LHCN-M2 (cell line): ENCODE measurements at regions not wholly inside any gene's neighbourhood (a gene's known extent, or its start where the extent isn't known, plus 50 kb on each side); places are given as distances from the start of the nearest gene placed in this dataset.
"Not testable (repeated sequence)": the region's sequence is repeated elsewhere in the genome, so short reads cannot be mapped to it uniquely, and the experiment has no call there.

Experiments
- DNase-seq: peaks from one replicate; pipeline ENCODE4 v3.0.0-alpha.2; 2012; ENCODE audit warnings: low read depth

DNA sequence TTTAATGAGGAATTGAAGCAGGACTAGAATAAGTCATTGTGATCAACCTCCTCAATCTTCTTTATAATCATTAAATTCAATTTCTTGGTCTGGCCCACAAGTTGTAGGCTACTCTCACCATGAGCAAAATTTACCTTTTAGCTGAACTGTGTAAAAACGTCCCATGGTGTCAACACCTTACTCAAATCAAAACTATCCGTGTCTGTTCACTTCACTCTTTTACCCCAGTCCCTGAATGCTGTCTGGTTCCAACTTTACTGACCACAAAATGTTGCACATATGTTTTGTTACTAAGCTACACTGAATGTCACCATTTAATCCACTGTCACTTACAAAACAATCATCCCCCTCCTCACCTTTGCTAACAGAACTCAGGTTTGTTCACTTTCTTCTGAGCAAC is 951.6 kb upstream of the SLC39A10 start:
- DNase-seq: no peak

DNA sequence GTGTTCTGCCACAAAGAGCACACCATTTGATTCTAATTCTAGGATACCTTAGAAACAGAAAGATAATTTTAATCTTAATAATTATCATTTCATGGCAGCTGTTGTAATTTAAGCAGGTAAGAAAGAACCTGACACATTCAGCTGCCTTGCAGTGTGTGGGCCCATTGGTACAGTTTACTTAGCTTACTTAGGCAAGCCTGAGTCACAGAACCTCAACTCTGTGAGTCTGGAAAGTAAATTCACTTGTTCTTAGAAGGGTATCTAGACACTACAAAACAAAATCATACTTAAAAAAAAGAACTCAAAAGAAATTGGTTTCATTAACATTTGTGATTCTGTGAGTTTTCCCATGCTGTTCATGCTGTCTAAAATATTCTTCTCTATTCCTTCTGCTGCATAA is 956.3 kb upstream of the SLC39A10 start:
- DNase-seq: no peak

DNA sequence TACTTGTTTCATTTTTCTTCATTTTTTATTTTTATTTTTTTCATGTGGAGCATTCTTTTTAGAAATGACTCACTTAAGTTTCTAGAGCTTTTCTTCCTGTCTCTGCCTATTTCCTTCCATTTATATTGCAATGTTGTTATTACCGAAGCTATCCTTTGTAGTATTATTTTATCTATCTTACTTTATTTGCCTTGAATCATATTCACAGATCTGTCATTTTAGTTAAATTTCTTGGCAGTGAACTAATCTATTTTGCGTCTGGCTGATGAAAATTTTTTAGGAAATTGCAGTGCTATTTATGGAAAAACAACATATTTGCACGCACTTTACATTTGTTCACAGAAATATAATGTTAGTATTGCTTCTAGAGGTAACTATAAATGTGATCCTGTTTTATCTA is 956.9 kb upstream of the SLC39A10 start:
- no peak for DNase-seq

DNA sequence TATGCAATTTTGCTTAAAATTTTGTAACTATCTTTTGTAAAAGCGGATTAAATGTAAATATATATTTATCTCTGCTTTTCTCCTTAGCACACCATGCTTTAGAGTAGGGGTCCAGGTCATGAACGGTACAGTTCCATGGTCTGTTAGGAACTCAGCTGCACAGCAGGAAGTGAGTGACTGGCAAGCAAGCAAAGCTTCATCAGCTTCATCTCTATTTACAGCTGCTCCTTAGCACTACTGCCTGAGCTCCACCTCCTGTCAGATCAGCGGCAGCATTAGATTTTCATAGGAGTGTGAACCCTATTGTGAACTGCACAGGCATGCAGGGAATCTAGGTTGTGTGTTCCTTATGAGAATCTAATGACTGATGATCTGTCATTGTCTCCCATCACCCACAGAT is 959.0 kb upstream of the SLC39A10 start:
- no peak for DNase-seq

DNA sequence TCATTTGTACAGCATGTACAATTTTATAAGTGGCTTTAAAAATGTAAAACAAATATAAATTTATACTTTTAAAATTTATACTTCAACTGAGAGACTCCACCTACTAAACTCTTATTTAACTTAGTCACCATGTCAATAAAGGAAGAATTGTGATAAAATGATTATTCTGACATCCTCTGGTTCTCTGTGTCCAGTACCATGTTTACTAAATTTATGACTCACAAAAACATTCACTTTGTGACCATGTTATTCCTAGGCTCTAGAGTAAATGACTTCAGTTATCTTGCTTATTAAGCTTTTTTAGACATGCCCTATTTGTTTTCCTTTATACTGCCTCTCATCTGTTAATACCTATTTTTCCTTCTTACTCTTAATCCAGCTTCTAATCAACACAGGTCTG is 959.6 kb upstream of the SLC39A10 start:
- peak; percentile 19 for DNase-seq

DNA sequence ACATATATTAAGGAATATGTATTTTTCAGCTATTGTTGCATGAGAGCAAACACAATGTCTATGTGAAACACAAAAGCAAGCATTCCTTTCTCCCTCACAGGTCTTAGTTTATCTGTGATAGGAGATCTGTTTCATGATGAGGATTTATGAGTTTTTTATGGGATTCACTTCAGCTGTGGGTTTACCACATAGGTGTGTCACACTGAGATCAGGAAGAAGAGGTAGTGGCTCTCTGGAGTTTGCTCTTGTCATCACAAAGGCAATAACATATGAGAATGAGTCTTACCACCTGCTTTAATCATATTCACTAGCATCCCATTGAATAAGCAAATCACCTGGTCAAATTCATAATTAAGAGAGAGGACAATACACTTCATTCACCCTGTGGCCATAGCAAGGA is 960.3 kb upstream of the SLC39A10 start:
- DNase-seq: no peak

DNA sequence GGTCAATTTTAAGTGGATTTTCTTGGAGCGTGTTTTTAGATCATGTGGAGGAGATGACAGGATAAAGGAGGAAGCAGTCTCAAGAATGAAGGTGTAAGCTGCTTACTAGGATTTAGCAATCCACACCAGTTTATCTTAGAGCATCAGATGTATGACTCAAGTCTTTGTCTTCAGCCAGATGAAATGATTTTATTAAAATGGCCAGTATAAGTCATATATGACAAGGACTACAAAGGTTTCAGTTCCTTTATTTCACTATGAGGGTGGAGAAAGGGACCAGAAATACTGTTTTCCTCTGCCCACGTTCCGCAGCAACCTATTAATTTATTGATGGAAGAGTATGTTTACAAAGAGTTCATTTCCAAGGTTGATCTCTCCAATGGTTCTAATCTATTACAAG is 970.5 kb upstream of the SLC39A10 start:
- DNase-seq: no peak

DNA sequence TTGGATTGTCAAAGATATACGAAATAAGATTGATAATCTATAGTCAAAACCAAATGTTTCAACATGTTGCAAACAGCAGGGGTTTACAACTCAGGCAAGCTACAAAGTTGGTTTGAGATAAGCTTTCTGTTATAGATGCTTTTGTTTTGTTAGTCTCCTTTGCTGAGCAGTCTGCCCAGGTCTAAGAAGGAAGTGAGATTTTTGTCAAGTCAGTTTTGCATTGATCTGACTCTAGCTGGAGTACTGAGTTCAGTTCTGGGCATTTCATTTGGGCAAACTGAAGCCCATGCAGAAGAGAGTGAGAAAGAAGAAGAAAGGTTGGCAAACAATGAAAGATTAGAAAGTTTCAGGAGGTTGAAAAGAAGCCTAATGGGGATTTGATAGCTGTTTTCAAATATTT is 983.0 kb upstream of the SLC39A10 start:
- no peak for DNase-seq

DNA sequence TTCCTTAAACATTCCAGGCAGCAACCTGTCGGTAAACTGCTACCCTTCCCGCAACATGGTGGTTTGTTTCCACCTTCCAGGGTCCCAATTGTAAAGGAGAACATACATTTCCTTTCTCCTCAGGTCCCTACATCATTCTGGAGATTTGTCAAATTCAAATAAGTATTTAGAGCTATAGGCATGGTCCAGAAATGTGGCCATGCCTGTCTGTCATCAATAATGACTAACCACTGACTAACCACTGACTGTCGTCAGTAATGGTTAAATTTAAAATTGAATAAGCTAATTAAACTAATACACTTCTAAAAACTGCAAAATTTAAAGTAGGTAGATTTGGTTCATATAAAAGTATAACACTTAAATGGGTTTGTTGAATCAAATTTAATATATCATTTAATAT is 984.0 kb upstream of the SLC39A10 start:
- DNase-seq: no peak

DNA sequence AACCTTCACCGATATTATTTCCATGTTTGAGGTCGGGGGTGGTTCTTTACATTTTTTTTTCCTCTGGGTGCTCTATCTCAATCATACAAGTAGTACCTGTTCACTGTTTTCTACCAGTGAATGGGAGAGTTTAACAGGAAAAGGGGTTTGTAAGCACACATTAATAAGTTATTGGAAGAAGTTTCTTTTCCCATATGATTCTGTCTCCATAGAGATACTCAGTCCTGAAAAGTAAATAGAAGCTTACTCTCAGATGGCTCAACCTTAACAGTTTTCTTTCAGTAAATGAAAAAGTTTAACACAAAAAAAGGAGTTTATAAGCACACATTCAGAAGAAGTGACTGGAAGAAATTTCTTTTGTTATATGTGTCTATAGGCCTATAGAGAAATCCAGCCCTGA is 995.6 kb upstream of the SLC39A10 start:
- no peak for DNase-seq

DNA sequence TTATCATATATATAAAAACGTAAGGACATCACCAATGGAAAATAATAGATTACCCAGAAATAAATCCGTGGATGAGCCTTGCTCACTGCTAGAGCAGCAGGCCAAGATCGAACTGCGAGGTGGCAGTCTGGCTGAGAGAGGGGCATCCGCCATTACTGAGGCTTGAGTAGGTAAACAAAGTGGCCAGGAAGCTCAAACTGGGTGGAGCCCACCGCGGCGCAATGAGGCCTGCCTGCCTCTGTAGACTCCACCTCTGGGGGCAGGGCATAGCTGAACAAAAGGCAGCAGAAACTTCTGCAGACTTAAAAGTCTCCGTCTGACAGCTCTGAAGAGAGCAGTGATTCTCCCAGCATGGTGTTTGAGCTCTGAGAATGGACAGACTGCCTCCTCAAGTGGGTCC is 1018.0 kb upstream of the SLC39A10 start:
- not testable (repeated sequence) for DNase-seq

DNA sequence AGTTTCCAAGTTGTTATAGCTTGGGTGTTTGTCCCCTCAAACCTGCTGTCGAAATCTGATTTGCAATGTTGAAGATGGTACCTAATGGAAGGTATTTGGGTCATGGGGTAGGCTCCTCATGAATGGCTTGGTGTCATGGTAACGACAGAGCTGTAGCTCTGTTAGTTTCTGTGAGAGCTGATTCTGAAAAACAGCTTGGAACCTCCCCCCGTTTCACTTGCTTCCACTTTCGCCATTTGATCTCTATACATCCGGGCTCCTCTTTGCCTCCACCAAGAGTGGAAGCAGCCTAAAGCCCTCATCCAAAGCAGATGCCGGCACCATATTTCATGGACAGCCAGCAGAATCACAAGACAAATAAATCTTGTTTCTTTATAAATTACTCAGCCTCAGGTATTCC is 1035.1 kb upstream of the SLC39A10 start:
- DNase-seq: no peak

DNA sequence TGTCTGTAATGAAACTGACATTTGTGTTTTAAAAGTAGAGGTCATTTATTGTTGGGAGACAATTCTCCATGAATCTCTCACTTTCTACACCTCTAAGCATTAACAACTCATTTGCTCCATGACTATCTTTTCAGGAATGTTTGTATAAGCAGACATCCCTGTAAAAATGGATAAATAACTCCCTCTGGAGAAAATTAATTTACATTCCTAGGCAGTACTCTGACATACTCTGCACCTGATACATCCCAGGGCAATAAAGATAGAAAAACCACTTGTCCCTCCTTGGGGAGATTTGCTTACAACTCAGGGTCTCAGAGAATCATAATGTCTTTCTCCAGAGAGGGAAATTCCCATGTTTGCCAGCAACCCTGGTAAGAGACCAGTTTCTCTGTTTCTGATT is 1037.7 kb upstream of the SLC39A10 start:
- peak; percentile 3 for DNase-seq

DNA sequence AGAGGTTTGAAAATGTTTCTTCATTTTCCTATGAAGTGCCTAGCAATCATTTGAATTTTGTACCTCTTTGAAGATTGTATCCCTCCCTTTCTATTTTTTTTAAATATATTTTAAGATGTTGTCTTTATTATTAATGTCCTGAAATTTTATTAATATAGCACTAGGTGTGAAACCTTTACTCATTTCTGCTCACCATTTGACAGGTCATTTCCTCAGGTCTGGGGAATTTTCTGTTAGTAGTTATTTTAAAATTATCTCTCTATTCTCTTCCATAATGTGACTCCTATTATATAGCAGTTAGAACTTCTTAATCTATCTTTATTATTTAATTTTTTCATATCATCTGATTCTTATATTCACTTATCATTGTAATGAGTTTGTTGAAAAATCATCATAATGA is 1038.6 kb upstream of the SLC39A10 start:
- no peak for DNase-seq

DNA sequence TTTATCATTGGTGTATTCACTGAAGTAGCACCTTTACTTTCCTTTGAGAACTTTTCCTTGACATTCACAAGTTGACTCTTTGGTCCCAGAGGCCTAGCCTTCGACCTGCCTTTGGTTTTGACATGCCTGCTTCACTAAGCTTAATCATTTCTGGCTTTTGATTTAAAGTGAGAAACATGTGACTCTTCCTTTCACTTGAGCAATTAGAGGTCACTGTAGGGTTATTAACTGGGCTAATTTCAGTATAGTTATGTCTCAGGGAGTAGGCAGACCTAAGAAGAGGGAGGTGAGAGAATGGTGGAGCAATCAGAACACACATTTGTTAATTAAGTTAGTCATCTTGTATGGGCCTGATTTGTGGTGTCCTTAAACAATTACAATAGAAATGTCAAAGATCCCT is 1040.7 kb upstream of the SLC39A10 start:
- DNase-seq: no peak

DNA sequence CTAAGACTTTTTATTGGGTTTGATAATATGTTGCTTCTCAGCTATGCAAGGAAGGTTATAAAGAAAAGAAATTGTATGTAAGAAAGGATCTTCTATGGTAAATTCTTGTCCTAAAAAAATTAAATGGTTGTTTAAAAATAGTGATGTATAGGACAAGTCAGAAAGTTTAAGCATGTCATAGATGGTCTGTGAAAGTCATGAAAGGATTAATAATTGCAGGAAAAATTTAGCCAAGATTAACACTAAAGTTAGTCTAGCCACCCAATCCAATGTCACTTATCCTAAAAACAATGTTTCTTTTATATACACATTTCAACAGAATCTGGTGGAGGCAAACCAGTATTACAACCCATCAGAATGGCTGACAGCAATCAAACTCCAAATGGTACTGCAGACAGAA is 1046.7 kb upstream of the SLC39A10 start:
- peak; percentile 8 for DNase-seq

DNA sequence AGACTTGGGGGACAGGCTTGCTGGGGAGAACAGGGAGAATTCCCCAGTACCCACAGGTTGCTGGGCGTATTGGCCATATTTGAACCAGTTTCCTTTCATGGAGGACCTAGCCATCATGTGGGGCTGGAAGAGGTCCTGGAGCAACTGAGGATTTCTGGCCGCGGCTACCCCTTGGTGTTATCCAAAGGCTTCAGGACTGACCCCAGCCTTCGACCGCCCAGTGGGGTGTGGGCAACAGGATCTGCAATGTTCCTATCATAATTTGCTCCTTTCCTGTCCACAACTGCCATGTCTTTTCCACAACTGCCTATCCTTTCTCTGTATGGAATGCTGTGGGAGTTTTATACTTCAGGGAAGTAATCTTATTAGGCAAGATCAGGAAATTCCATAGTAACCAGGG is 1053.6 kb upstream of the SLC39A10 start:
- DNase-seq: no peak

DNA sequence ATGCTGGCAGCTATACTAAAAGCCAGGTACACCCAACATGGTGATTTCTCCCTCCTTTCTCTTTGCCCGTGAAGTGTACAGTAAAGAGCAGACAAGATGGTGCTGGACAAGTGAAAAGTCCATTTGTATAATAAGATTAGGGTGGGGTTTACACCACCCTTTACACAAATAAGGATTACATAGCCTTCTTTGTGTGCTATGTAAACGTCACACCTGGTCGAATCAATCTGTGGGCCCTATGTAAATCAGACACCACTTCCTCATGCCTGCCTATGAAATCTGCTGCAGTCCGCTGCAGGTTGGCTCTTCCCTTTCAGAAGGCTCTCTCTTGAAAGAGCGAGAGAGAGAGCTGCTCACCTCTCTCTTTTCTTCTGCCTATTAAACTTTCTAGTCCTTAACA is 1054.3 kb upstream of the SLC39A10 start:
- no peak for DNase-seq

DNA sequence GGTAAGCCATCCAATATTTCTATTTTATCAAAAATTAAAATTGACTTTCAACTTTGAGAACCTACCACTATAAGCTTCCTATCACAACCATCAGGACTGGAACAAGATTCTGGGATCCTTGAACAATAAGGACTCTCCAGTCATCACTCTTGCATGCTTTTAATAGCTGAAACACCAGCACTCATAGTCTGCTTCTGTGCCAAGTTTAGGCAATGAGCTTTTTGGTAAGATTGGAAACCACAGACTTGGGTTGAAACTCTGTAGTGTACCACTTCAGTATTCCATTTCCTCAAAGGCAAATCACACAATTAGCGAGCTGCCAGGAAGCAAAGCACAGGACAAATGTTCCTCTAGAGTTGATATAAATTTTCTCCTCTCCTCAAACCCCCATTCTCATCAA is 1065.8 kb upstream of the SLC39A10 start:
- no peak for DNase-seq

DNA sequence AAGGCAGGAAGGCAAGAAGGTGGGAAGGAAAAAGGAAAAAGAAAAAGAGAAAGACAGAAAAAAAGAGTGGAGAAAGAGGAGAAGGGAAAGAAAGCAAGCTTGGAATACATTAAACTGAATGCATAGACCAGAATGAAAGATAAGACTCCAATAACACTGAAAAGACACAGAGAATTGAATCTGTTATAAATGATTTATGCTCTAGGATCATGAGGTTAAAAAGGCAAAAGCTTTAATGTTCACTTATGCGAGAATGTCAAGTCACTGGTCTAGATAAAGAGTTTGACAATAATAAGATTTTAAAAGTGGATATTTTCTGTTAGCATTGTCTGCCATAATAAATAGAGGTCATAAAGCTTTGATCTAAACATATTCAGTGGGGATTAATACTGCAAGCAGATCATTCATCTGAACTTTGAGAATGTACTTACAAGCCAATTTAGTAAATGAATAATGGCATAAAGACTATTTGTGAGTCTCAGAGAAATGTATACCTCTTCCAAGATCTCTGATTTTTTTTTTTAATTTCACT is 1069.2 kb upstream of the SLC39A10 start:
- DNase-seq: no peak

DNA sequence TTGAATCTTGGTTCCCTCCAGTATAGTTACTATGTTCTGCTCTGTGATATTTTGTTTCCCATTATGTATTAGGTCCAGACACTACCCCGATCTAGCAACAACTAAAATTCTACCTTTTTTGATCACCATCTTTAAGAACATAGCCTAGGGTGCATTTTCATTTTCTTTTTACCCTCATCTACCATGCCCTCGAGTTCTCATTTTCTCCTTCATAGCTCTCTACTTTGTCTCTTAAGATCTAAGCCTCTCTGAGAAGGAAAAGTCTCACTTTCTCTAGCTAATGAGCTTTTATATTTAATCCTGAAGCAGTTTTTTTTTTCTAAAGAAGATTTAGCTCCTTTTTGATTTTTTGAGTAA is 1089.4 kb upstream of the SLC39A10 start:
- DNase-seq: no peak

DNA sequence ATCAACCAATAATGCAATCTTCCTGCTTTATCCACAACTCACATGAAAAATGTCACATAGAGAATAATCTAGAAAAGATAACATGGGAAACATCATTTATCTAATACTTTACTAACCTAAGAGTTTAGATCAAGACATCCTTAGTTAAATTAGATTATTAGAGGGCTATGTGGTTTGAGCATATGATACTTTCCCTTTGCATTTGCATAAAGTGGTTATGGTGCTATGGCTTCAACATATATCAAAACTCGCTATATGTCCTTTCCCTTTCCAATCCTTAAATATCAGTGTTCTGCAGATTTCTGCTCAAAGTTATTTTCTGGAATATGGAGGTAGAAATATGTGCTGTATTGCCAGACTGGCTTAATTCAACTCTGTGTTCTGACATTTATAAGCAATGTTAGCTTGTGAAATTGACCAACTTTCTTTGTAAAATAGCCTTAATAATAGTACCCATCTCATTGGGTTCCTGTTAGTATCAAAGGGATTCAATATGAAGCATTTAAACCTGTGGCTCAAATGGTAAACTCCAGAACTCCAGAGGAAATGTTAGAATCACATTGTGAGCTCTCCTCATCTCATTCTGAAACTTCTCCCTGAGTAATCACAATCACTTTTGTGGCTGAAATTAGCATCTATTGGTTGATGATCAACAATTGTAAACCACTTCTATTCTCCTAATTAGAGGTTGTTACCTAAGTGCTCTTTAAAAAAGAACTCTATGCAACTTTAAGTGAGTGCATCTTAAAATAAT is 1089.9 kb upstream of the SLC39A10 start:
- DNase-seq: no peak

DNA sequence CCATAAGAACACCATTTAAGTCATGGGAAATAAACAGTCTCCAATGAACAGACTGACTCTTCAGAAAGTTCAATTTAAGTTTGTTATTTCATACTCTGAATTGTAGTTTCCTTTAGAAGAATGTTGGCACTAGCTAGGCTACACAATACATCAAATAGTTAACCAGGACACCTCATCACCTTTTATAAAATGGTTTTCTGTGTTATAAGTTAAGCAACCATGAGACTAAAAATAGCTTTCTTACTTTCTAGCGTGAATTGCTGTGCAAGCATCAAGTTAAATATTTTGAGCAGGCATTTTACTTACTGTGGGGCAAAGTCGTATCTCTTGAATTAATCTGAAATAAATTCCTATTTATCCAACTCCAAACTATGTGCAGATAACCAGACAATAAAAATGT is 1092.6 kb upstream of the SLC39A10 start:
- DNase-seq: no peak

DNA sequence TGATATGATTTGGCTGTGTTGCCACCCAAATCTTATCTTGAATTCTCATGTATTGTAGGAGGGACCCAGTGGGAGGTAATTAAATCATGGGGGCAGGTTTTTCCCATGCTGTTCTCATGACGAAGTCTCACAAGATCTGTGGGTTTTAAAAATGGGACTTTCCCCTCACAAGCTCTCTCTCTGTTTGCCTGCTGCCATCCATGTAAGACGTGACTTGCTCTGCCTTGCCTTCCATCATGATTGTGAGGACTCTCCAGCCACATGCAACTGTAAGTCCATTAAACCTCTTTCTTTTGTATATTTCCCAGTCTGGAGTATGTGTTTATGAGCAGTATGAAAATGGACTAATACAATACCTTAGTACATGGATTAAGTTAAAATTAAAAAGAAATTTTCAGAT is 1094.7 kb upstream of the SLC39A10 start:
- no peak for DNase-seq
